ENCODE measurements at regions not wholly inside any gene's neighbourhood (a gene's known extent, or its start where the extent isn't known, plus 50 kb on each side); places are given as distances from the start of the nearest gene placed in this dataset.

- Histone ChIP-seq H3K4me2 (ENCODE audit: low read depth, low read length, poor library complexity, severe bottlenecking) (no peak overlapping the region), H3K27me3 (ENCODE audit: low read length) (no peaks in the 10 kb centered on the region), H3K9ac (ENCODE audit: low read length) (no peak overlapping the region), H3K79me2 (ENCODE audit: insufficient read depth, low read length) (no peaks in the 10 kb centered on the region), H3F3A (ENCODE audit: insufficient read depth) (no peaks in the 10 kb centered on the region), H3K9me2 (replicated peaks; ENCODE audit: insufficient read depth, low read length) (no peaks in the 10 kb centered on the region), H3K36me3 (ENCODE audit: low read length) (no peaks in the 10 kb centered on the region), H2AFZ (ENCODE audit: low read depth, low read length, severe bottlenecking) (no peak overlapping the region), H3K4me3 (ENCODE audit: insufficient read depth, low read length, poor library complexity, severe bottlenecking) (no peak overlapping the region), H4K20me1 (ENCODE audit: low read depth, low read length) (no peaks in the 10 kb centered on the region), H3K27ac (ENCODE audit: low read depth, low read length) (no peak overlapping the region), H3K9me3 (ENCODE audit: insufficient read depth, low read length) (no peaks in the 10 kb centered on the region)
- no peak for TF ChIP-seq EZH2phosphoT487 (conservative IDR thresholded peaks at IDR 0.05; ENCODE audit: low read length)
- no peak for TF ChIP-seq CTCF (IDR thresholded peaks at IDR 0.05; ENCODE audit: insufficient read depth, low read length, poor library complexity, severe bottlenecking)
Observed at GRCh38 chr1:208885060-208885459, 640.9 kb upstream of the PLXNA2 start.

- no peaks in the 10 kb centered on the region for H3K27me3 ChIP-seq (ENCODE audit: low read length)
- H3F3A ChIP-seq (ENCODE audit: insufficient read depth): no peaks in the 10 kb centered on the region
- no peak overlapping the region for H3K4me3 ChIP-seq (ENCODE audit: insufficient read depth, low read length, poor library complexity, severe bottlenecking)
- H3K79me2 ChIP-seq (ENCODE audit: insufficient read depth, low read length): no peaks in the 10 kb centered on the region
- no peak for TF ChIP-seq EZH2phosphoT487 (conservative IDR thresholded peaks at IDR 0.05; ENCODE audit: low read length)
- no peak for TF ChIP-seq CTCF (IDR thresholded peaks at IDR 0.05; ENCODE audit: insufficient read depth, low read length, poor library complexity, severe bottlenecking)
- H3K9ac ChIP-seq (ENCODE audit: low read length): no peak overlapping the region
- no peaks in the 10 kb centered on the region for H3K36me3 ChIP-seq (ENCODE audit: low read length)
- H3K9me3 ChIP-seq (ENCODE audit: insufficient read depth, low read length): no peaks in the 10 kb centered on the region
- H2AFZ ChIP-seq (ENCODE audit: low read depth, low read length, severe bottlenecking): no peak overlapping the region
- H4K20me1 ChIP-seq (ENCODE audit: low read depth, low read length): no peaks in the 10 kb centered on the region
- H3K9me2 ChIP-seq (replicated peaks; ENCODE audit: insufficient read depth, low read length): no peaks in the 10 kb centered on the region
- no peak overlapping the region for H3K4me2 ChIP-seq (ENCODE audit: low read depth, low read length, poor library complexity, severe bottlenecking)
- H3K27ac ChIP-seq (ENCODE audit: low read depth, low read length): no peak overlapping the region
Observed at GRCh38 chr1:208885650-208886049, 641.5 kb upstream of the PLXNA2 start.

- no peaks in the 10 kb centered on the region for H4K20me1 ChIP-seq (ENCODE audit: low read depth, low read length)
- TF ChIP-seq EZH2phosphoT487 (conservative IDR thresholded peaks at IDR 0.05; ENCODE audit: low read length) (no peak), CTCF (IDR thresholded peaks at IDR 0.05; ENCODE audit: insufficient read depth, low read length, poor library complexity, severe bottlenecking) (no peak)
- H3K4me2 ChIP-seq (ENCODE audit: low read depth, low read length, poor library complexity, severe bottlenecking): no peak overlapping the region
- H3K27me3 ChIP-seq (ENCODE audit: low read length): no peaks in the 10 kb centered on the region
- no peaks in the 10 kb centered on the region for H3K36me3 ChIP-seq (ENCODE audit: low read length)
- H3K9ac ChIP-seq (ENCODE audit: low read length): no peak overlapping the region
- H3K9me2 ChIP-seq (replicated peaks; ENCODE audit: insufficient read depth, low read length): no peaks in the 10 kb centered on the region
- H3K79me2 ChIP-seq (ENCODE audit: insufficient read depth, low read length): no peaks in the 10 kb centered on the region
- H3K9me3 ChIP-seq (ENCODE audit: insufficient read depth, low read length): no peaks in the 10 kb centered on the region
- H2AFZ ChIP-seq (ENCODE audit: low read depth, low read length, severe bottlenecking): no peak overlapping the region
- H3F3A ChIP-seq (ENCODE audit: insufficient read depth): no peaks in the 10 kb centered on the region
- no peak overlapping the region for H3K4me3 ChIP-seq (ENCODE audit: insufficient read depth, low read length, poor library complexity, severe bottlenecking)
- H3K27ac ChIP-seq (ENCODE audit: low read depth, low read length): no peak overlapping the region
Observed at GRCh38 chr1:208888376-208888775, 644.2 kb upstream of the PLXNA2 start.

All from SU-DHL-6 (cell line).